Activated CD4-positive, alpha-beta memory T cell treated with anti-CD3 and anti-CD28 coated beads for 36 hours (primary cell): ENCODE measurements at regions not wholly inside any gene's neighbourhood (a gene's known extent, or its start where the extent isn't known, plus 50 kb on each side); places are given as distances from the start of the nearest gene placed in this dataset.

Experiments
- CTCF ChIA-PET: fragments of 350-600 bp; sonication (Branson Sonifier 250); formaldehyde crosslinking; loops from one replicate; lab custom pipeline; 2021; ENCODE audit warnings: antibody characterized with exemption, inconsistent platforms; lab: Charles Lee
- POLR2A ChIA-PET: fragments of 350-600 bp; sonication (Branson Sonifier 250); formaldehyde crosslinking; loops from one replicate; lab custom pipeline; 2021; ENCODE audit warnings: antibody characterized with exemption; lab: Charles Lee
- DNase-seq: peaks from one replicate; pipeline ENCODE4 v3.0.0-alpha.2; 2020
- H3K27ac Mint-ChIP-seq: one replicate; pipeline ENCODE4 v1.8.0; 2021; ENCODE audit warnings: mixed read lengths
- H3K27me3 Mint-ChIP-seq: one replicate; pipeline ENCODE4 v1.8.0; 2021; ENCODE audit warnings: mixed read lengths
- H3K36me3 Mint-ChIP-seq: one replicate; pipeline ENCODE4 v1.8.0; 2021; ENCODE audit warnings: mixed read lengths
- H3K4me1 Mint-ChIP-seq: one replicate; pipeline ENCODE4 v1.8.0; 2021; ENCODE audit warnings: low read depth, mixed read lengths
- H3K4me3 Mint-ChIP-seq: one replicate; pipeline ENCODE4 v1.8.0; 2021; ENCODE audit warnings: mild to moderate bottlenecking, mixed read lengths
- H3K9me3 Mint-ChIP-seq: one replicate; pipeline ENCODE4 v1.8.0; 2021; ENCODE audit warnings: mixed read lengths
- intact Hi-C: fragments of 100-400 bp; cut with micrococcal nuclease; formaldehyde crosslinking; loops from one replicate; pipeline ENCODE4 v1.15.1; 2023

DNA sequence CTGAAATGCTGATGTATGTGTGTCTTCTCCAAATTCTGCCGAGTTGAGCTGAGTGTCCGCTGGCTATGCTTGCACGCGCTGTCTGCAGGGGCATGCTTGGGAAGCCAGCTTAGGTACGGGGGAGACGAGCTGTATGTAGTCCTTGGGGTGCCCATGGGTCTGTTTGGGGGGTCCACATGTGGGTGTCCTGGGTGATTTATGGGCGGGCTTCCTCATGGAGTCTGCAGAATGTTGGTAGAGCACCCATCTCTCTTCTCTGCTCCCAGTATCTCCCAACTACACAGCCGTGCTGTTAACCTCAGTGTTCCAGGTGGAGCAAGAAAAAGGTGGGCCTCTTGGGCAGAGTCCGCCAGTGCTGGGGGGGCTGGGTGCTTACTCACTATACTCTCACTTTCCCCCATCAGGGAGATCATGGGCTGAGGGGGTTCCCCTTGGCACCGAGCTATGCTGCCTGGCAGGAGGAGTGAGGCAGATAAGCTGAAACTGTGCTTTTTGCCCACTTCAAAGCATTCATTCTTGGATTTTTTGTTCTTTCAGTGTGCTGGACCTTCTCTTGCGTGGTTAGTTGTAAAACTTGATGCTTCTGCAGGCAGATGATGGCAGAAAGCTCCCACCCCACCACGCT lies 128.2 kb upstream of the ALKAL2 start:
- Mint-ChIP-seq H3K9me3 (no peaks in the 10 kb centered on the region), H3K4me1 (no peaks in the 10 kb centered on the region), H3K27me3 (peaks cover 15% of the 10 kb centered on the region), H3K4me3 (no peak overlapping the region), H3K27ac (no peak overlapping the region), H3K36me3 (no peaks in the 10 kb centered on the region)
- intact Hi-C loops: no loop called here
- CTCF ChIA-PET: no interaction called here
- DNase-seq: no peak
- POLR2A ChIA-PET: no interaction called here

DNA sequence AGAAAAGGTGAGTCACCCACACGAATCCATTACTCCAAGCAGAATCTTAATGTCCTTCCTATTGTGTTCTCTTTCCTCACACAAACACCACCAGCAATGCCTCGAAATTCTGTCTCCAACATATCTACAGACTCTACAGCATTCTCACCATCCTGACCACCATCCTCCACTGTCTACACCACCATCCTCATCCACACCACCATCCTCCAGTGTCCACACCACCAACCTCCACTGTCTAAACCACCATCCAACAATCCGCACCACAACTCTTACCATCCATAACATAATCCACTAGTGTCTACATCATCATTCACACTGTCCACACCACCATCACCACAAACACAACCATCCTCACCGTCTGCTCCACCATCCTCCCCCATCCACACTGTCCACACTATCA lies 121.6 kb upstream of the ALKAL2 start:
- ChIA-PET CTCF (no interaction called here), POLR2A (no interaction called here)
- Mint-ChIP-seq H3K27ac (no peak overlapping the region), H3K27me3 (peaks cover 9% of the 10 kb centered on the region), H3K9me3 (peaks cover 5% of the 10 kb centered on the region), H3K36me3 (no peaks in the 10 kb centered on the region), H3K4me3 (no peak overlapping the region), H3K4me1 (no peaks in the 10 kb centered on the region)
- DNase-seq: no peak
- intact Hi-C loops: no loop called here

DNA sequence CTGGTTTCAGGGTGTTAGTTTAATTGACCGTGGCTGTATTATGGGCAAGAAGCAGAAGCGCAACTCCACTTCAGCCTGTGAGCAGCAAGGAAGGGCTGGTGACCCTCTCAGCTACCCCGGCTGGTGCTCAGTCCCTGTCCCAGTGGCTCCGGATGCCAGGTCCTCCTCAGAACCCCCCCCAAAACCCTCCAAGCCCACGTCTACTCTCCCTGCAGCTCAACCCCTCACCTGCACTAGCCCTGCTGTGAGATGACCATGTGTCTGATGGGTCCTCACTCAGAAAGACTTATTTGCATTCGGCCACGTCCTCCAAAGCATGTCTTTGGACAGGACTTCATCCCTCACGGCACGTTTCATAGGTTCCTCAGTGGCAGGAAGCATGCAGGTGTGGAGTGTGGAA lies 119.7 kb upstream of the ALKAL2 start:
- Mint-ChIP-seq H3K36me3 (no peaks in the 10 kb centered on the region), H3K9me3 (peaks cover 17% of the 10 kb centered on the region), H3K4me3 (no peak overlapping the region), H3K4me1 (no peaks in the 10 kb centered on the region), H3K27me3 (peaks cover under 1% of the 10 kb centered on the region), H3K27ac (no peak overlapping the region)
- POLR2A ChIA-PET: no interaction called here
- no peak for DNase-seq
- intact Hi-C loops: no loop called here
- CTCF ChIA-PET: no interaction called here

DNA sequence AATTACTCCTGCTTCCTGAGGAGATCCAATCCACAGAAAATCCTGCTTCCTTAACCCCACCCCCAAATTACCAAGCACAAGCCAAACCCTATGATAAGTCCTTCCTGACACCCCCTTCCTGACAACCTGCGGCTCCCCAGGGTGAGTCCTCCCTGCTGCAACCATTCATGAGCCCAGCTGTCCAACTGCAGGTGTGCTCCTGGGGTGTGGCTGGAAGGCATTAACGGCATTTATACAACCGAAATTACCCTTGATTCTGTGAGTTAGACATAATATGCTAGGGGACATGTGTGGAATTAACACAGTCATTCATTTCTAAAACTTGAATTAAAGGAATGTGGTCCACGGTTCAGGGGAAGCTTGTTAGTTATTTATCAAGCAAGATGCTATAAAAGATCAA lies 119.0 kb upstream of the ALKAL2 start:
- Mint-ChIP-seq H3K9me3 (peaks cover 17% of the 10 kb centered on the region), H3K27ac (no peak overlapping the region), H3K4me3 (no peak overlapping the region), H3K36me3 (no peaks in the 10 kb centered on the region), H3K27me3 (no peaks in the 10 kb centered on the region), H3K4me1 (no peaks in the 10 kb centered on the region)
- intact Hi-C loops: no loop called here
- DNase-seq: no peak
- POLR2A ChIA-PET: no interaction called here
- CTCF ChIA-PET: no interaction called here

DNA sequence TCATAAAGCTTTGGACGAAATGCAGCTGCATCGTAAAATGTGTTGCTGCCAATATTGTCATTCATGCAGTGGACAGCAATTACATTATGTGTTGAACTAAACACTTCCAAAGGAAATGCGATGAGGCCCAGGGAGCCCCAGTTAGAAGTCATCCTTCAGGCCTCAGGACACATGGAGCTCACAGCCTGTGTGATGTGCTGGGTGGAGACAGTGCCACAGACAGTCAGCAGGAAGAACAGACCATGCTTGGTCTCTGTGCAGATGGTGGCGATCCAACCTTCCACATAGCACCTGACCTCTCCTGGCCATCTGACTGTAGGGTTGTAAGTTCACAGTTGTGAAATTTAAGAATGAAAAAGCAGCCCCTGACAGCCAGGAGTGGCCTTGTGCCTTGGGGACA lies 118.3 kb upstream of the ALKAL2 start:
- Mint-ChIP-seq H3K4me3 (no peak overlapping the region), H3K36me3 (no peaks in the 10 kb centered on the region), H3K27me3 (no peaks in the 10 kb centered on the region), H3K9me3 (peaks cover 17% of the 10 kb centered on the region), H3K27ac (no peak overlapping the region), H3K4me1 (no peaks in the 10 kb centered on the region)
- DNase-seq: no peak
- intact Hi-C loops: no loop called here
- POLR2A ChIA-PET: no interaction called here
- CTCF ChIA-PET: no interaction called here

DNA sequence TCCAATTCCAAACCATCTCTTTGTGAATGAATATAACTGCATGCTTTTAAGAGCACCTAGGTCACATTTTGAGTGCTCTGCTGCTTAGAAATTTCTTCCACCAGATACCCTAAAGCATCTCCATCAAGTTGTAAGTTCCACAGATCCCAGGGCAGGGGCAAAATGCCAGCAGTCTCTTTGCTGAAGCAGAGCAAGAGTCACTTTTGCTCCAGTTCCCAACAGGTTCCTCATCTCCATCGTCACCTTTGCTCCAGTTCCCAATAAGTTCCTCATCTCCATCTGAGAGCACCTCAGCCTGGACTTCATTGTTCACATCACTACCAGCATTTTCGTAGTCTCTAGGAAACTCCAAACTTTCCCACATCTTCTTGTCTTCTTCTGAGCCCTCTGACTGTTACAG lies 116.7 kb upstream of the ALKAL2 start:
- POLR2A ChIA-PET: no interaction called here
- CTCF ChIA-PET: no interaction called here
- intact Hi-C loops: no loop called here
- no peak for DNase-seq
- no peaks in the 10 kb centered on the region for H3K27me3 Mint-ChIP-seq
- H3K36me3 Mint-ChIP-seq: no peaks in the 10 kb centered on the region
- peaks cover 17% of the 10 kb centered on the region for H3K9me3 Mint-ChIP-seq
- H3K4me3 Mint-ChIP-seq: no peak overlapping the region
- H3K27ac Mint-ChIP-seq: no peak overlapping the region
- H3K4me1 Mint-ChIP-seq: no peaks in the 10 kb centered on the region

DNA sequence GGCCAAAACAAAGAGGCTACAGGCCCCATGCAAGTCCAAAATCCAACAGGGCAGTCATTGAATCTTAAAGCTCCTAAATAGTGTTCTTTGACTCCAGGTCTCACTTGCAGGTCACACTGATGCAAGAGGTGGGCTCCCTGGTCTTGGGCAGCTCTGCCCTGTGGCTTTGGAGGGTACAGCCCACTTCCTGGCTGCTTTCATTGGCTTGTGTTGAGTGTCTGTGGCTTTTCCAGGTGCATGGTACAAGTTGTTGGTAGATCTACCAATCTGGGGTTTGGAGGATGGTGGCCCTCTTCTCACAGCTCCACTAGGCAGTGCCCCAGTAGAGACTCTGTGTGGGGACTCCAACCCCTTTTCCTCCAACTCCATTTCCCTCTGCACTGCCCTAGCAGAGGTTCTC lies 115.8 kb upstream of the ALKAL2 start:
- CTCF ChIA-PET: no interaction called here
- DNase-seq: no peak
- no peaks in the 10 kb centered on the region for H3K27me3 Mint-ChIP-seq
- H3K36me3 Mint-ChIP-seq: no peaks in the 10 kb centered on the region
- H3K4me3 Mint-ChIP-seq: no peak overlapping the region
- POLR2A ChIA-PET: no interaction called here
- H3K27ac Mint-ChIP-seq: no peak overlapping the region
- intact Hi-C loops: no loop called here
- peaks cover 17% of the 10 kb centered on the region for H3K9me3 Mint-ChIP-seq
- no peaks in the 10 kb centered on the region for H3K4me1 Mint-ChIP-seq

DNA sequence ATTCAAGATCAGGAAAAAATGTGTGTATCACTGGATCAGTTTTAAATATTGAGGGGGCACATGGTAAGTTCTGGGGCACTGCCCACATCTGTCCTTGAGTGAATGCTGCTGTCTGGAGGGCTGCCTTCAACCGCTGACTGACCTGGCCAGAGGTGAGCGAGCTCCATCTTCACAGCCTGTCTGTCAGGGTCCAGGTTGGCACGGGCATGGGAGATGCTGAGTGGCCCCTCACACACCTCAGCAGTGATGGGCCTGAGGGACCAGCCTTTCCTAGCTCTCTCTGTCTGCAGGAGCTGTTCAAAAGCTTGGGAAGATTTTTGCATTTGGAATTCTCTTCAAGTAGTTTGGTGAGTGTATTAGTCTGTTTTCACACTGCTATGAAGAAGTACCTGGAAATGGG lies 114.8 kb upstream of the ALKAL2 start:
- peaks cover 17% of the 10 kb centered on the region for H3K9me3 Mint-ChIP-seq
- no peaks in the 10 kb centered on the region for H3K36me3 Mint-ChIP-seq
- no peaks in the 10 kb centered on the region for H3K27me3 Mint-ChIP-seq
- no peak for DNase-seq
- POLR2A ChIA-PET: no interaction called here
- no peaks in the 10 kb centered on the region for H3K4me1 Mint-ChIP-seq
- CTCF ChIA-PET: interaction anchor here (0.6 kb wide), 1 partner anchor 157 kb away, joined by 3 read pairs; no protein-coding TSS in a partner anchor
- H3K27ac Mint-ChIP-seq: no peak overlapping the region
- intact Hi-C loops: no loop called here
- H3K4me3 Mint-ChIP-seq: no peak overlapping the region

DNA sequence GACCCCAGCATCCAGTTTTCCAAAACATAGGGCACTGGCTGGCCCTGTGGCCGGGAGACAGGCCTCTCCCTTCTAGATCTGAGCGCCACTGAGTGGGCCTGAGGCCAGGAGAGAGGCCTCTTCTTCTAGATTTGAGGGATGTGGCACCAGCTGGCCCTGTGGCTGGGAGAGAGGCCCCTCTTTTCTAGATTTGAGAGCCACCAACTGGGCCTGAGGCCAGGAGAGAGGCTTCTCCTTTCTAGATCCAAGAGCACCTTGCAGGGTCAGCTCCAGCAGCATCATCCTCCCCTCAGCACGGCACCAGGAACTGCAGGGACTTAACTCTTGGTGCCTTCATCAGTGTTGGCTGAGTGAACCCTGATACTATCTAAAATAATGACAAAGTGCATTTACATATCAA lies 114.3 kb upstream of the ALKAL2 start:
- no peak overlapping the region for H3K27ac Mint-ChIP-seq
- H3K4me3 Mint-ChIP-seq: no peak overlapping the region
- no peaks in the 10 kb centered on the region for H3K27me3 Mint-ChIP-seq
- CTCF ChIA-PET: interaction anchor here (0.6 kb wide), 1 partner anchor 156 kb away, joined by 3 read pairs; no protein-coding TSS in a partner anchor
- intact Hi-C loops: no loop called here
- no peaks in the 10 kb centered on the region for H3K36me3 Mint-ChIP-seq
- no peak for DNase-seq
- peaks cover 17% of the 10 kb centered on the region for H3K9me3 Mint-ChIP-seq
- POLR2A ChIA-PET: no interaction called here
- no peaks in the 10 kb centered on the region for H3K4me1 Mint-ChIP-seq

DNA sequence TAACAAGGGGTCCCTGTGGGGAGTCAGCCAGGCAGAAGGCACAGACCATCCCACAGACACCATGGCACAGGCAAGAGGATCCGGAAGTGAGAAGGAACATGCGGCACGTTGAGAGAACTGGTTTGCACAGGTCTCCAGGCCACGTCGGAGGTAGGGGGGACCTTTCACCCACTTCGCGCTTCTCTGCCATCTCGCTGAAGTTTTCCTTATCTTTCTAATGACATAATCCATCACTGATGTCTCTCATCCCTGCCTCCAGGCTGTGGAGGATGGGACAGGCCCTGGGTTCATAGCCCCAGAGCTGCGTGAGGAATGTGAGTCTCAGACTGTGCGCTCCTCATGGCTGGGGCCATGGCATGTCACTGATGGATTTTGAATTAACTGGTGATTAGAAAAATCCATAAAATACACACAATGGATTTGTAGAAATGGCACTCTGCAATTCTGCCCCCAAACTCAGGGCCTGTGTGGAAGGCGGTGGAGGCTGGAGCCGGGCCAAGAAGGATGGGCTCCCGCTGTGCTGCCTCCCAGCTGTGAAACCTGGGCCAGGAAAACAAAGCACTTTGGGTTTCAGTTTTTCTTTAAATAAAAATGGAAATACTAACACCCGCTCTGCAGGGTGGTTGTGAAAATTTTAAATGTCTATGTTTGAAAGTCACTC lies 113.3 kb upstream of the ALKAL2 start:
- Mint-ChIP-seq H3K36me3 (no peaks in the 10 kb centered on the region), H3K27me3 (no peaks in the 10 kb centered on the region), H3K4me1 (no peaks in the 10 kb centered on the region), H3K4me3 (no peak overlapping the region), H3K9me3 (peaks cover 17% of the 10 kb centered on the region), H3K27ac (no peak overlapping the region)
- intact Hi-C loops: no loop called here
- DNase-seq: no peak
- CTCF ChIA-PET: no interaction called here
- POLR2A ChIA-PET: no interaction called here

DNA sequence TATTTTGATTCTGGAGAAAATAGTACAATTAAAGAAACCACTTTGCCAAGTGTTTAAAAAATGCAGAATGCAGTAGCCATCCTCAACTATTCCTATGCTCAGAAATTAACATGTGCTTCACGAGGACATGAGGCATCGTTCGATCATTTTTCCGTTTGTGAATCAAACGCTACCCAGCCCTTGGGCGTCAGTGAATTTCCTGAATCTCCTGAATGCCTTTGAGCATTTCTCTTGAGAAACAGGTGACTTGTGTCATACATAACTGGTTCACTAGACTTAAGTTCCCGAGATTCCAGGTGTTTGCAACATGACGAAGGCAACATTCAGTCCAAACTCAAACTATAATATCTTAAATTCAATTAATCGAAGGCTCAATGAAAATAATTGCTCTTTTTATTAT lies 110.0 kb upstream of the ALKAL2 start:
- Mint-ChIP-seq H3K36me3 (no peaks in the 10 kb centered on the region), H3K4me1 (peaks cover 18% of the 10 kb centered on the region), H3K9me3 (no peaks in the 10 kb centered on the region), H3K27ac (no peak overlapping the region), H3K4me3 (no peak overlapping the region), H3K27me3 (peaks cover 3% of the 10 kb centered on the region)
- CTCF ChIA-PET: no interaction called here
- DNase-seq: no peak
- intact Hi-C loops: no loop called here
- POLR2A ChIA-PET: no interaction called here

DNA sequence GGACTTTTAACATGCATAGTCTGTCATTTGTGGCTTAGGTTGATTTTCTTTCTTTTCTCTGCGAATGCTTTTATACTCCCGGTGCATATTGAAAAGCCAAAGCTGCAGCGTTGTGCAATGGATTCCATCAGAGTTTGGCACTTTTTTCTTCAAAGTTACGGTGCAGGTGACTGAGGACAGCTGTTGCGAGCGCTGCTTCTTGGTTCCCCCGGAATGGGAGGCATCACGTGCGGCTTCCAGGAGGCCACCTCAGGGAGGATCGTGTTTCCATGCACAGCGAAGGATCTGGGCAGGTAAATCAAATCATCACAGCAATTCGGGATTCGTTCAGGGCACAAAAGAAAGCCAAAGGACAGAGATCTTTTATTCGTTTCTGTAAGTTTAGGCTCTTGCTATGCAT lies 109.6 kb upstream of the ALKAL2 start:
- no peak overlapping the region for H3K27ac Mint-ChIP-seq
- POLR2A ChIA-PET: no interaction called here
- peaks cover 3% of the 10 kb centered on the region for H3K27me3 Mint-ChIP-seq
- intact Hi-C loops: no loop called here
- H3K4me1 Mint-ChIP-seq: peaks cover 20% of the 10 kb centered on the region
- no peaks in the 10 kb centered on the region for H3K9me3 Mint-ChIP-seq
- no peak for DNase-seq
- CTCF ChIA-PET: no interaction called here
- no peaks in the 10 kb centered on the region for H3K36me3 Mint-ChIP-seq
- H3K4me3 Mint-ChIP-seq: no peak overlapping the region

DNA sequence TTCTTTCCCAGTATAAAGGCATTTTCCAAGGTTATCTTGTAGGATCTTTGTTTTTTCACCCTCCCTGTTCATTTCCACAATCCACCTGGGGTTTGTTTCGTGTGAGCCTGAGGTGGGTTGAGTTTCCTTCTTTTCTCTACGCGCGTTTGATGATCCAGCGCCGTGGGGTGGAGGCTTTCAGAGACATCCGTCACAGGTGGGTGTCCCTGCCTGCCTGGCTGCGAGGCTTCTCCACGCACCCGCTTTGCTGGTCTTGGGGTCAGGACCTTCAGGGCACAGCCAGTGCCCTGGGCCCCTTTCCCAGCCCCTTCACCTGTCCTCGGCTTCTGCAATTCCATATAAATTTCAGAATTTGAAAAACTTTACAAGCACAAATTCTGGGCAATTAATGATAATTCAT lies 109.0 kb upstream of the ALKAL2 start:
- no peak overlapping the region for H3K4me3 Mint-ChIP-seq
- no peak for DNase-seq
- ChIA-PET CTCF (no interaction called here), POLR2A (no interaction called here)
- peaks cover 20% of the 10 kb centered on the region for H3K4me1 Mint-ChIP-seq
- no peaks in the 10 kb centered on the region for H3K36me3 Mint-ChIP-seq
- H3K27ac Mint-ChIP-seq: no peak overlapping the region
- H3K27me3 Mint-ChIP-seq: peaks cover 3% of the 10 kb centered on the region
- intact Hi-C loops: no loop called here
- no peaks in the 10 kb centered on the region for H3K9me3 Mint-ChIP-seq
